H1 (cell line): ENCODE measurements at regions not wholly inside any gene's neighbourhood (a gene's known extent, or its start where the extent isn't known, plus 50 kb on each side); places are given as distances from the start of the nearest gene placed in this dataset.

Experiments used
- EGR1 ChIP-seq: IDR thresholded peaks from 2 replicates; pipeline ENCODE4 v1.6.1; 2011; ENCODE audit warnings: low read depth, low read length, borderline replicate concordance
- EP300 ChIP-seq, 2 experiments: IDR thresholded peaks; 1 replicate in 1 of 2; 2 replicates in 1 of 2; pipeline ENCODE4 v1.6.1; 2011 to 2012; ENCODE audit warnings: low read depth in 2 of 2, low read length in 2 of 2, mild to moderate bottlenecking in 2 of 2, borderline replicate concordance in 1 of 2, inconsistent platforms in 1 of 2, moderate library complexity in 1 of 2
- GABPA ChIP-seq: IDR thresholded peaks from 2 replicates; pipeline ENCODE4 v1.6.1; 2011; ENCODE audit warnings: mild to moderate bottlenecking, low read length, moderate library complexity, borderline replicate concordance; ENCODE audit not compliant: insufficient read depth
- HDAC6 ChIP-seq: IDR thresholded peaks from one replicate; pipeline ENCODE4 v1.7.1; 2012; ENCODE audit warnings: low read depth, mild to moderate bottlenecking, inconsistent platforms, low read length, moderate library complexity
- POLR2A ChIP-seq, 2 experiments: IDR thresholded peaks; 1 replicate in 1 of 2; 2 replicates in 1 of 2; pipeline ENCODE4 v1.6.1; 2011; ENCODE audit warnings: low read depth in 2 of 2, low read length in 2 of 2, mild to moderate bottlenecking in 2 of 2; ENCODE audit errors: control extremely low read depth in 1 of 2
- SIX5 ChIP-seq: IDR thresholded peaks from 2 replicates; pipeline ENCODE4 v1.6.1; 2011; ENCODE audit warnings: mild to moderate bottlenecking, low read depth, low read length
- TBP ChIP-seq: IDR thresholded peaks from 2 replicates; pipeline ENCODE4 v1.6.1; 2011; ENCODE audit warnings: low read depth, low read length, improper control_type of control experiment
- TF ChIP-seq, protein P1 (sequence below), 3 experiments: IDR thresholded peaks; 1 replicate in 2 of 3; 2 replicates in 1 of 3; pipeline versions ENCODE4 v1.5.1 to v1.6.1; 2011; ENCODE audit warnings: low read length in 3 of 3, mild to moderate bottlenecking in 3 of 3, inconsistent platforms in 2 of 3, low read depth in 1 of 3, moderate library complexity in 1 of 3; ENCODE audit not compliant: insufficient read depth in 1 of 3; ENCODE audit errors: control extremely low read depth in 1 of 3

DNA sequence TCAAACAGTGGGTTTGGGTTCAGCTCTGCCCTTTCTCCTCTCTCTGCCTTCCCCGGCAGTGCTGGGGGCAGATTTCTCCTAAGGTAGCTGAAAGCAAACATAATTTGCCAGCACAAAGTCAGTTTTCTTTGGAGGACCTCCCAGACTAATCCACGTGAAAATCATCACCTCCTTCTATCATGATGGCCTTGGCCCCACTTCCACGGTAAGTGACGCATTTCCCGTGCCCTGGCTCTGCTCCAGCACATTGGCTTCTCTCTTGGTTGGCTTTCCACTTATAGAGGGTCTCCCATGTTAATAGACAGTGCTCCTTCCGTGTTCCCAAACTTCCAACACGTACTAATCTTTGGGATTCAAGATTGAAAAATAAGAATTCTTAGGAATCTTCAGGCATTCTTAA is 74.1 kb upstream of the TRIO start (continued):
- TF ChIP-seq HDAC6 = no peak
- no peak for TF ChIP-seq SIX5
- no peak for TF ChIP-seq POLR2A (IDR thresholded peaks at IDR 0.05; ENCODE audit: control extremely low read depth in 1 of 2, low read depth in 2 of 2, low read length in 2 of 2)
- TF ChIP-seq EP300 (IDR thresholded peaks at IDR 0.05; ENCODE audit: borderline replicate concordance in 1 of 2, low read depth in 2 of 2, low read length in 2 of 2) = no peak
- no peak for TF ChIP-seq GABPA
- no peak for TF ChIP-seq TBP
- TF ChIP-seq, protein P1, sequence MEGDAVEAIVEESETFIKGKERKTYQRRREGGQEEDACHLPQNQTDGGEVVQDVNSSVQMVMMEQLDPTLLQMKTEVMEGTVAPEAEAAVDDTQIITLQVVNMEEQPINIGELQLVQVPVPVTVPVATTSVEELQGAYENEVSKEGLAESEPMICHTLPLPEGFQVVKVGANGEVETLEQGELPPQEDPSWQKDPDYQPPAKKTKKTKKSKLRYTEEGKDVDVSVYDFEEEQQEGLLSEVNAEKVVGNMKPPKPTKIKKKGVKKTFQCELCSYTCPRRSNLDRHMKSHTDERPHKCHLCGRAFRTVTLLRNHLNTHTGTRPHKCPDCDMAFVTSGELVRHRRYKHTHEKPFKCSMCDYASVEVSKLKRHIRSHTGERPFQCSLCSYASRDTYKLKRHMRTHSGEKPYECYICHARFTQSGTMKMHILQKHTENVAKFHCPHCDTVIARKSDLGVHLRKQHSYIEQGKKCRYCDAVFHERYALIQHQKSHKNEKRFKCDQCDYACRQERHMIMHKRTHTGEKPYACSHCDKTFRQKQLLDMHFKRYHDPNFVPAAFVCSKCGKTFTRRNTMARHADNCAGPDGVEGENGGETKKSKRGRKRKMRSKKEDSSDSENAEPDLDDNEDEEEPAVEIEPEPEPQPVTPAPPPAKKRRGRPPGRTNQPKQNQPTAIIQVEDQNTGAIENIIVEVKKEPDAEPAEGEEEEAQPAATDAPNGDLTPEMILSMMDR (IDR thresholded peaks at IDR 0.05; ENCODE audit: control extremely low read depth in 1 of 3, insufficient read depth in 1 of 3, low read depth in 1 of 3, low read length in 3 of 3) = no peak
- no peak for TF ChIP-seq EGR1
